H1 (cell line): ENCODE measurements at regions not wholly inside any gene's neighbourhood (a gene's known extent, or its start where the extent isn't known, plus 50 kb on each side); places are given as distances from the start of the nearest gene placed in this dataset.

Experiments
- CTCF ChIA-PET: fragments of 300-600 bp; sonication (Branson Sonifier 250); formaldehyde crosslinking; loops from one replicate; lab custom pipeline; 2021; ENCODE audit not compliant: partially characterized antibody; lab: Charles Lee
- POLR2A ChIA-PET: fragments of 300-600 bp; sonication (Branson Sonifier 250); formaldehyde crosslinking; loops from one replicate; lab custom pipeline; 2021; ENCODE audit warnings: inconsistent platforms; ENCODE audit not compliant: partially characterized antibody; lab: Charles Lee
- DNase-seq, 2 experiments: peaks; one replicate each; pipeline versions ENCODE4 v3.0.0 to v3.0.0-alpha.2; 2010 to 2022; ENCODE audit warnings: low spot score in 2 of 2, low read depth in 1 of 2, mixed read lengths in 1 of 2
- FAIRE-seq: peaks from 2 replicates; lab custom pipeline; 2011; peaks lifted over from hg19 to GRCh38; lab: Jason Lieb, UNC
- H2AFZ ChIP-seq: 2 replicates; pipeline ENCODE4 v1.8.1; 2012; ENCODE audit warnings: low read length, inconsistent platforms
- H2AK5ac ChIP-seq: 2 replicates; pipeline ENCODE4 v1.6.1; 2013; ENCODE audit warnings: low read depth, low read length
- H2BK120ac ChIP-seq: replicated peaks from 2 replicates; pipeline ENCODE3; 2013; ENCODE audit warnings: low read depth, low read length, inconsistent platforms
- H2BK12ac ChIP-seq: 2 replicates; pipeline ENCODE4 v1.6.1; 2013; ENCODE audit warnings: low read depth, low read length
- H2BK15ac ChIP-seq: 2 replicates; pipeline ENCODE4 v1.6.1; 2013; ENCODE audit warnings: low read length
- H2BK20ac ChIP-seq: 2 replicates; pipeline ENCODE4 v1.6.1; 2013; ENCODE audit warnings: low read length
- H2BK5ac ChIP-seq: 2 replicates; pipeline ENCODE4 v1.6.1; 2013; ENCODE audit warnings: low read depth, low read length
- H3K14ac ChIP-seq: 2 replicates; pipeline ENCODE4 v1.6.1; 2013; ENCODE audit warnings: inconsistent platforms; ENCODE audit not compliant: insufficient read length
- H3K18ac ChIP-seq: 2 replicates; pipeline ENCODE4 v1.6.1; 2013; ENCODE audit warnings: low read length; ENCODE audit errors: extremely low read depth
- H3K23ac ChIP-seq: 2 replicates; pipeline ENCODE4 v1.6.1; 2013; ENCODE audit warnings: inconsistent platforms; ENCODE audit not compliant: insufficient read length
- H3K23me2 ChIP-seq: 2 replicates; pipeline ENCODE4 v1.6.1; 2013; ENCODE audit warnings: low read depth, low read length
- H3K27ac ChIP-seq: 2 replicates; pipeline ENCODE4 v1.6.1; 2011; ENCODE audit warnings: low read depth, low read length, inconsistent platforms
- H3K27me3 ChIP-seq, 4 experiments: replicated peaks in 1 of 4; 1 replicate in 1 of 4; 2 replicates in 3 of 4; pipeline versions ENCODE4 v1.6.1 to v1.8.1; 2011 to 2013; ENCODE audit warnings: low read length in 3 of 4, mild to moderate bottlenecking in 3 of 4, inconsistent platforms in 2 of 4, mixed read lengths in 2 of 4, moderate library complexity in 1 of 4; ENCODE audit not compliant: control insufficient read depth in 3 of 4, insufficient read depth in 3 of 4; ENCODE audit errors: extremely low read depth in 1 of 4
- H3K36me3 ChIP-seq, 4 experiments: 2 replicates each; pipeline versions ENCODE4 v1.6.1 to v1.8.1; 2011 to 2013; ENCODE audit warnings: mild to moderate bottlenecking in 4 of 4, low read length in 3 of 4, moderate library complexity in 2 of 4, control low read depth in 1 of 4, inconsistent platforms in 1 of 4; ENCODE audit not compliant: insufficient read depth in 4 of 4, control insufficient read depth in 2 of 4
- H3K4ac ChIP-seq: replicated peaks from 2 replicates; pipeline ENCODE3; 2013; ENCODE audit warnings: low read length, low read depth, mixed read lengths, inconsistent platforms; ENCODE audit not compliant: insufficient read length
- H3K4me1 ChIP-seq, 4 experiments: replicated peaks in 1 of 4; 1 replicate in 1 of 4; 2 replicates in 3 of 4; pipeline versions ENCODE4 v1.6.1 to v1.8.1; 2011 to 2013; ENCODE audit warnings: low read length in 3 of 4, inconsistent platforms in 2 of 4, mixed read lengths in 1 of 4; ENCODE audit not compliant: insufficient read depth in 4 of 4, control insufficient read depth in 3 of 4
- H3K4me2 ChIP-seq, 2 experiments: 2 replicates each; pipeline versions ENCODE4 v1.6.1 to v1.8.1; 2011 to 2013; ENCODE audit warnings: low read depth in 2 of 2, low read length in 2 of 2, control low read depth in 1 of 2, inconsistent platforms in 1 of 2, mild to moderate bottlenecking in 1 of 2; ENCODE audit not compliant: insufficient read depth in 1 of 2
- H3K4me3 ChIP-seq, 4 experiments: fragments of 200-600, 300-600 bp in 1 of 4; sonication (generic), shearing (Covaris generic), sonication (Bioruptor Twin) in 1 of 4; 2 replicates each; pipeline versions ENCODE4 v1.5.1 to v1.8.1; 2011 to 2016; ENCODE audit warnings: low read length in 4 of 4, low read depth in 3 of 4, control low read depth in 2 of 4, inconsistent platforms in 2 of 4, mild to moderate bottlenecking in 2 of 4, mixed read lengths in 1 of 4, moderate library complexity in 1 of 4; ENCODE audit not compliant: insufficient read depth in 2 of 4; ENCODE audit errors: extremely low read depth in 1 of 4
- H3K56ac ChIP-seq: replicated peaks from 2 replicates; pipeline ENCODE3; 2013; ENCODE audit warnings: low read depth, mild to moderate bottlenecking, mixed read lengths, low read length, inconsistent platforms; ENCODE audit not compliant: insufficient read length
- H3K79me1 ChIP-seq: 2 replicates; pipeline ENCODE4 v1.6.1; 2013; ENCODE audit warnings: low read depth, low read length, control low read depth
- H3K79me2 ChIP-seq, 2 experiments: 2 replicates each; pipeline versions ENCODE4 v1.6.1 to v1.8.1; 2012 to 2013; ENCODE audit warnings: low read length in 2 of 2, mild to moderate bottlenecking in 2 of 2, inconsistent platforms in 1 of 2; ENCODE audit not compliant: insufficient read depth in 2 of 2, control insufficient read depth in 1 of 2
- H3K9ac ChIP-seq, 4 experiments: replicated peaks in 1 of 4; 1 replicate in 1 of 4; 2 replicates in 3 of 4; pipeline versions ENCODE4 v1.6.1 to v1.8.1; 2011 to 2013; ENCODE audit warnings: low read depth in 3 of 4, low read length in 3 of 4, control low read depth in 2 of 4, mild to moderate bottlenecking in 2 of 4, moderate library complexity in 2 of 4, inconsistent platforms in 1 of 4; ENCODE audit errors: extremely low read depth in 1 of 4
- H3K9me3 ChIP-seq, 2 experiments: 2 replicates each; pipeline versions ENCODE4 v1.6.1 to v1.8.1; 2012 to 2013; ENCODE audit warnings: mild to moderate bottlenecking in 2 of 2, moderate library complexity in 2 of 2, control low read depth in 1 of 2, inconsistent platforms in 1 of 2, low read depth in 1 of 2, low read length in 1 of 2, mixed read lengths in 1 of 2; ENCODE audit not compliant: insufficient read depth in 2 of 2
- H4K20me1 ChIP-seq, 2 experiments: replicated peaks in 1 of 2; 2 replicates each; pipeline versions ENCODE3 to v1.8.1; 2011 to 2013; ENCODE audit warnings: inconsistent platforms in 2 of 2, low read length in 2 of 2, mild to moderate bottlenecking in 1 of 2; ENCODE audit not compliant: insufficient read depth in 2 of 2, control insufficient read depth in 1 of 2
- H4K5ac ChIP-seq: 2 replicates; pipeline ENCODE4 v1.6.1; 2013; ENCODE audit warnings: low read length, low read depth, mixed read lengths, inconsistent platforms; ENCODE audit not compliant: insufficient read length
- H4K8ac ChIP-seq: 2 replicates; pipeline ENCODE4 v1.8.0; 2013; ENCODE audit warnings: mild to moderate bottlenecking, moderate library complexity, low read length, inconsistent platforms; ENCODE audit not compliant: insufficient read depth; ENCODE audit errors: extremely low read depth
- H4K91ac ChIP-seq: replicated peaks from 2 replicates; pipeline ENCODE3; 2013; ENCODE audit warnings: low read length, mixed read lengths, inconsistent platforms; ENCODE audit not compliant: insufficient read length
- CBX8 ChIP-seq: fragments of 300-800, 300-1000 bp; sonication (generic); IDR thresholded peaks from 2 replicates; pipeline ENCODE4 v1.7.1; 2016; ENCODE audit warnings: low read depth, low read length, borderline replicate concordance
- HDAC2 ChIP-seq, 2 experiments: fragments of 300-600 bp in 1 of 2; sonication (generic) in 1 of 2; IDR thresholded peaks; 2 replicates each; pipeline ENCODE4 v1.6.1; 2011 to 2012; ENCODE audit warnings: low read depth in 2 of 2, low read length in 2 of 2, mild to moderate bottlenecking in 2 of 2, moderate library complexity in 2 of 2, borderline replicate concordance in 1 of 2, inconsistent platforms in 1 of 2
- KDM4A ChIP-seq: IDR thresholded peaks from one replicate; pipeline ENCODE4 v1.7.1; 2012; ENCODE audit warnings: low read depth, mild to moderate bottlenecking, moderate library complexity, low read length, inconsistent platforms; ENCODE audit not compliant: severe bottlenecking
- SRF ChIP-seq: IDR thresholded peaks from 2 replicates; pipeline ENCODE4 v1.6.1; 2011; ENCODE audit warnings: mild to moderate bottlenecking, low read depth, low read length, moderate library complexity
- TF ChIP-seq, protein P1 (sequence below): IDR thresholded peaks from 2 replicates; pipeline ENCODE4 v1.6.1; 2012; ENCODE audit warnings: inconsistent platforms

DNA sequence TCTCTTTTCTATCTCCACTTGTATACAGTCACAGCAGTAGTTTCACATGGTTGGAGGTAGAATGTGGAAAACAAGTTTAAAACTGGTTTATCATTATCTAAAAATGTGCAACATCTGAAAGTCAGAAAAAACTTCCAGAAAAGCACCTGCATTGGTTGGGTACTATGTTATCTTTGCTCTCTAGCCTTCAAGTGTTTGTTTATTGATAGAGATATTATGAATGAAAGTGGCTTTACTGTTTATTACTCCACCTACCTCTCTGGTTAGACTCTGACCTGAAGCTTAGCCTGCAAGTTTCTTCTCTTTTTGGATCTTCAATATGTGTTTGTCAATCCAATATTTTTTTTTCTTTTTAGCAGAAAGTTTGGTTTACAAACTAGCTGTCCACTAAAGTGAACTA is 2161.4 kb upstream of the RAG2 start:
- H3K14ac ChIP-seq = no peak overlapping the region
- H3K23ac ChIP-seq = no peak overlapping the region
- FAIRE-seq = no peak
- H3K79me2 ChIP-seq = no peaks in the 10 kb centered on the region
- H4K8ac ChIP-seq = no peak overlapping the region
- H3K27ac ChIP-seq = no peak overlapping the region
- H3K9ac ChIP-seq = no peak overlapping the region
- no peak overlapping the region for H3K4me2 ChIP-seq
- H2BK20ac ChIP-seq = no peak overlapping the region
- ChIA-PET POLR2A (no interaction called here), CTCF (no interaction called here)
- H4K20me1 ChIP-seq = no peaks in the 10 kb centered on the region
- H3K27me3 ChIP-seq = no peaks in the 10 kb centered on the region
- H2BK15ac ChIP-seq = no peak overlapping the region
- no peaks in the 10 kb centered on the region for H3K23me2 ChIP-seq
- DNase-seq = no peak
- H2BK12ac ChIP-seq = no peak overlapping the region
- no peak overlapping the region for H2AK5ac ChIP-seq
- H3K4ac ChIP-seq = no peak overlapping the region
- no peak overlapping the region for H2BK5ac ChIP-seq
- H3K4me1 ChIP-seq = no peaks in the 10 kb centered on the region
- H4K5ac ChIP-seq = no peak overlapping the region
- no peaks in the 10 kb centered on the region for H3K36me3 ChIP-seq
- H3K56ac ChIP-seq = no peak overlapping the region
- TF ChIP-seq, protein P1, sequence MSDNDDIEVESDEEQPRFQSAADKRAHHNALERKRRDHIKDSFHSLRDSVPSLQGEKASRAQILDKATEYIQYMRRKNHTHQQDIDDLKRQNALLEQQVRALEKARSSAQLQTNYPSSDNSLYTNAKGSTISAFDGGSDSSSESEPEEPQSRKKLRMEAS = no peak
- no peak for TF ChIP-seq CBX8
- no peak for TF ChIP-seq SRF
- TF ChIP-seq HDAC2 (IDR thresholded peaks at IDR 0.05; ENCODE audit: borderline replicate concordance in 1 of 2, low read depth in 2 of 2, low read length in 2 of 2) = no peak
- TF ChIP-seq KDM4A = no peak
- H3K4me3 ChIP-seq = no peak overlapping the region
- no peaks in the 10 kb centered on the region for H3K9me3 ChIP-seq
- no peak overlapping the region for H4K91ac ChIP-seq
- H2BK120ac ChIP-seq = no peak overlapping the region
- H3K79me1 ChIP-seq = no peaks in the 10 kb centered on the region
- no peak overlapping the region for H3K18ac ChIP-seq
- H2AFZ ChIP-seq = no peak overlapping the region
